Upper lobe of left lung (tissue), 6 donors: ENCODE measurements at regions not wholly inside any gene's neighbourhood (a gene's known extent, or its start where the extent isn't known, plus 50 kb on each side); places are given as distances from the start of the nearest gene placed in this dataset.

Experiments used
- ATAC-seq, 2 donors: fragments of 200-7000 bp; cut with Tn5 transposase; one replicate each; pipeline ENCODE4 v1.9.1; 2022; ENCODE audit warnings: mild to moderate bottlenecking in 2 of 2, moderate library complexity in 2 of 2; ENCODE audit not compliant: low FRiP score in 2 of 2
- DNase-seq, 2 donors: peaks; one replicate each; pipeline ENCODE4 v3.0.0-alpha.2; 2019 to 2020
- H3K27ac ChIP-seq, 4 donors: fragments of 200-600 bp; sonication (generic); one replicate each; pipeline ENCODE4 v1.5.1; 2016 to 2019
- H3K27me3 ChIP-seq, 4 donors: fragments of 200-600 bp; sonication (generic); one replicate each; pipeline ENCODE4 v1.5.1; 2017 to 2019
- H3K36me3 ChIP-seq, 4 donors: fragments of 200-600 bp; sonication (generic); one replicate each; pipeline ENCODE4 v1.5.1; 2016 to 2019
- H3K4me1 ChIP-seq, 4 donors: fragments of 200-600 bp; sonication (generic); one replicate each; pipeline ENCODE4 v1.5.1; 2018 to 2019
- H3K4me3 ChIP-seq, 4 donors: fragments of 200-600 bp; sonication (generic); one replicate each; pipeline ENCODE4 v1.5.1; 2017 to 2019; ENCODE audit warnings: mild to moderate bottlenecking in 2 of 4, moderate library complexity in 1 of 4
- H3K9me3 ChIP-seq, 4 donors: fragments of 200-600 bp; sonication (generic); one replicate each; pipeline ENCODE4 v1.5.1; 2018 to 2019
- CTCF ChIP-seq, 6 experiments: fragments of 450-650 bp in 4 of 6; fragments of 200-600 bp in 2 of 6; sonication (generic) in 2 of 6; IDR thresholded peaks; one replicate each; pipeline ENCODE4 v1.5.1; 2016 to 2019; ENCODE audit warnings: antibody characterized with exemption in 6 of 6
- EP300 ChIP-seq, 4 donors: sonication (generic); formaldehyde crosslinking; IDR thresholded peaks; one replicate each; pipeline ENCODE4 v1.5.1; 2017; ENCODE audit warnings: antibody characterized with exemption in 4 of 4, control low read depth in 2 of 4
- POLR2A ChIP-seq, 4 donors: fragments of 450-650 bp; IDR thresholded peaks; one replicate each; pipeline ENCODE4 v1.5.1; 2016 to 2017; ENCODE audit warnings: antibody characterized with exemption in 4 of 4, mild to moderate bottlenecking in 2 of 4
- POLR2AphosphoS5 ChIP-seq, 2 donors: sonication (generic); formaldehyde crosslinking; IDR thresholded peaks; one replicate each; pipeline ENCODE4 v1.5.1; 2017; ENCODE audit warnings: antibody characterized with exemption in 2 of 2
- WGBS, 2 donors: methylation state at CpG; one replicate each; pipeline ENCODE4 v1.1.5; 2017 to 2018; 5-methylcytosine and 5-hydroxymethylcytosine counted together
- donor health status: DM: no; HTN: no; CAD: no; lungs with moderate emphysema.
- donor health status: DM: no; HTN: yes; CAD: no; lungs with severe emphysema.

GRCh38 chr14:38874721-38875120 is 228.3 kb downstream of the SEC23A start:
- 91 to 94% methylated on average over 2 of the region's 2 CpGs for WGBS, 2 donors
- no peak for TF ChIP-seq EP300 (IDR thresholded peaks at IDR 0.05)
- TF ChIP-seq POLR2AphosphoS5 (IDR thresholded peaks at IDR 0.05): no peak
- TF ChIP-seq CTCF (IDR thresholded peaks at IDR 0.05): no peak
- no peak for TF ChIP-seq POLR2A (IDR thresholded peaks at IDR 0.05)

GRCh38 chr14:38873941-38874612 is 229.0 kb downstream of the SEC23A start:
- TF ChIP-seq POLR2A (IDR thresholded peaks at IDR 0.05) (no peak), EP300 (IDR thresholded peaks at IDR 0.05) (no peak)
- no peaks in the 10 kb centered on the region for H3K27me3 ChIP-seq
- 60% methylated on average over 3 of the region's 3 CpGs for WGBS, 2 donors
- H3K4me3 ChIP-seq: no peak overlapping the region
- H3K36me3 ChIP-seq: no peaks in the 10 kb centered on the region
- H3K27ac ChIP-seq: no peak overlapping the region
- ATAC-seq (peak in 1 of 2 donors; percentile 36), DNase-seq (no peak)
- H3K9me3 ChIP-seq: no peaks in the 10 kb centered on the region
- H3K4me1 ChIP-seq: peaks cover 0 to 4% (median 2%) of the 10 kb centered on the region in 4 donors

More at GRCh38 chr14:38874721-38875120, 228.3 kb downstream of the SEC23A start:
- ATAC-seq (no peak), DNase-seq (no peak)
- no peaks in the 10 kb centered on the region for H3K27me3 ChIP-seq
- no peaks in the 10 kb centered on the region for H3K36me3 ChIP-seq
- H3K4me3 ChIP-seq: no peak overlapping the region
- no peaks in the 10 kb centered on the region for H3K4me1 ChIP-seq
- H3K9me3 ChIP-seq: no peaks in the 10 kb centered on the region
- no peak overlapping the region for H3K27ac ChIP-seq

- H3K27ac ChIP-seq: no peak overlapping the region
- TF ChIP-seq EP300 (IDR thresholded peaks at IDR 0.05) (no peak), CTCF (IDR thresholded peaks at IDR 0.05) (no peak), POLR2AphosphoS5 (IDR thresholded peaks at IDR 0.05) (no peak), POLR2A (IDR thresholded peaks at IDR 0.05) (no peak)
- WGBS, 2 donors: 80 to 86% methylated on average over 3 of the region's 3 CpGs
- no peak for ATAC-seq
- no peaks in the 10 kb centered on the region for H3K36me3 ChIP-seq
- H3K4me1 ChIP-seq: peaks cover 6 to 15% (median 14%) of the 10 kb centered on the region in 4 donors
- DNase-seq: no peak
- H3K27me3 ChIP-seq: no peaks in the 10 kb centered on the region
- no peaks in the 10 kb centered on the region for H3K9me3 ChIP-seq
- no peak overlapping the region for H3K4me3 ChIP-seq
Measured at GRCh38 chr14:38870296-38870836, 232.7 kb downstream of the SEC23A start.

GRCh38 chr14:38868399-38869290 is 234.4 kb downstream of the SEC23A start:
- WGBS, 2 donors: 42 to 59% methylated on average over 6 of the region's 6 CpGs
- no peaks in the 10 kb centered on the region for H3K27me3 ChIP-seq
- DNase-seq (no peak), ATAC-seq (no peak)
- H3K36me3 ChIP-seq: no peaks in the 10 kb centered on the region
- no peaks in the 10 kb centered on the region for H3K9me3 ChIP-seq
- H3K4me1 ChIP-seq: peaks cover 6 to 15% (median 14%) of the 10 kb centered on the region in 4 donors
- no peak overlapping the region for H3K4me3 ChIP-seq
- peak overlapping the region in 1 of 4 donors; percentile 65 for H3K27ac ChIP-seq
- TF ChIP-seq POLR2AphosphoS5 (IDR thresholded peaks at IDR 0.05) (no peak), EP300 (IDR thresholded peaks at IDR 0.05) (no peak), POLR2A (IDR thresholded peaks at IDR 0.05) (no peak), CTCF (IDR thresholded peaks at IDR 0.05) (no peak)

- Histone ChIP-seq H3K27me3 (no peaks in the 10 kb centered on the region), H3K27ac (peak overlapping the region in 2 of 4 donors; percentile 11 to 65), H3K4me3 (no peak overlapping the region), H3K36me3 (no peaks in the 10 kb centered on the region), H3K4me1 (peaks cover 6 to 15% (median 14%) of the 10 kb centered on the region in 4 donors), H3K9me3 (peaks cover 0 to 6% (median 2%) of the 10 kb centered on the region in 4 donors)
- ATAC-seq (peak; percentile 89 to 90), DNase-seq (peak in 1 of 2 donors; percentile 76)
- WGBS, 2 donors: 37 to 42% methylated on average over 5 of the region's 5 CpGs
- TF ChIP-seq POLR2AphosphoS5 (IDR thresholded peaks at IDR 0.05) (no peak), CTCF (IDR thresholded peaks at IDR 0.05) (peak; percentile 52 to 77 (median 64))
Measured at GRCh38 chr14:38867561-38868150, 235.4 kb downstream of the SEC23A start.
